Stomach (tissue), 8 donors: ENCODE measurements at regions not wholly inside any gene's neighbourhood (a gene's known extent, or its start where the extent isn't known, plus 50 kb on each side); places are given as distances from the start of the nearest gene placed in this dataset.
"Not testable (repeated sequence)": the region's sequence is repeated elsewhere in the genome, so short reads cannot be mapped to it uniquely, and the experiment has no call there.

Experiments used
- DNase-seq, 2 donors: peaks; one replicate each; pipeline versions ENCODE4 v3.0.0 to v3.0.0-alpha.2; 2013 to 2019
- H3K27ac ChIP-seq, 5 donors: fragments of 200-600 bp in 4 of 5; sonication (generic) in 4 of 5; one replicate each; pipeline ENCODE4 v1.5.1; 2013 to 2019; ENCODE audit warnings: mild to moderate bottlenecking in 1 of 5, moderate library complexity in 1 of 5
- H3K27me3 ChIP-seq, 3 donors: fragments of 200-600 bp; sonication (generic); one replicate each; pipeline ENCODE4 v1.5.1; 2017 to 2019; ENCODE audit warnings: mixed run types in 1 of 3
- H3K36me3 ChIP-seq, 4 donors: fragments of 200-600 bp; sonication (generic); 1 replicate in 3 of 4; 2 replicates in 1 of 4; pipeline ENCODE4 v1.5.1; 2016 to 2019
- H3K4me1 ChIP-seq, 4 donors: fragments of 200-600 bp; sonication (generic); one replicate each; pipeline ENCODE4 v1.5.1; 2016 to 2019
- H3K4me3 ChIP-seq, 4 donors: fragments of 200-600 bp; sonication (generic) in 3 of 4; one replicate each; pipeline ENCODE4 v1.5.1; 2016 to 2019; ENCODE audit warnings: mild to moderate bottlenecking in 1 of 4
- H3K9me3 ChIP-seq, 4 donors: fragments of 200-600 bp; sonication (generic); one replicate each; pipeline ENCODE4 v1.5.1; 2016 to 2019
- CTCF ChIP-seq, 7 experiments: fragments of 450-650 bp in 4 of 7; fragments of 200-600 bp in 3 of 7; sonication (generic) in 3 of 7; IDR thresholded peaks; one replicate each; pipeline ENCODE4 v1.5.1; 2016 to 2019; ENCODE audit warnings: antibody characterized with exemption in 7 of 7, control low read depth in 2 of 7, mild to moderate bottlenecking in 1 of 7
- EP300 ChIP-seq: sonication (generic); formaldehyde crosslinking; IDR thresholded peaks from one replicate; pipeline ENCODE4 v1.6.1; 2017; ENCODE audit warnings: antibody characterized with exemption
- POLR2A ChIP-seq, 4 donors: fragments of 450-650 bp; IDR thresholded peaks; one replicate each; pipeline ENCODE4 v1.6.1; 2016; ENCODE audit warnings: antibody characterized with exemption in 4 of 4, control low read depth in 2 of 4, mild to moderate bottlenecking in 1 of 4, moderate library complexity in 1 of 4
- POLR2AphosphoS5 ChIP-seq, 3 donors: sonication (generic); formaldehyde crosslinking; IDR thresholded peaks; one replicate each; pipeline ENCODE4 v1.6.1; 2016; ENCODE audit warnings: antibody characterized with exemption in 3 of 3
- WGBS, 5 donors: extraction: QIAGEN DNeasy Blood & Tissue Kit in 3 of 5; methylation state at CpG; one replicate each; pipeline versions ENCODE4 v1.1.5 to v1.1.7; 2013 to 2018; 5-methylcytosine and 5-hydroxymethylcytosine counted together
- intact Hi-C: fragments of 100-400 bp; cut with DNase I; formaldehyde crosslinking; loops from one replicate; pipeline ENCODE4 v1.15.1; 2023; ENCODE audit warnings: low total_unique reads
- donor health status: healthy with polysubstance abuse.
- donor health status: Bipolar disorder and iron deficiency.
- donor health status: healthy.

DNA sequence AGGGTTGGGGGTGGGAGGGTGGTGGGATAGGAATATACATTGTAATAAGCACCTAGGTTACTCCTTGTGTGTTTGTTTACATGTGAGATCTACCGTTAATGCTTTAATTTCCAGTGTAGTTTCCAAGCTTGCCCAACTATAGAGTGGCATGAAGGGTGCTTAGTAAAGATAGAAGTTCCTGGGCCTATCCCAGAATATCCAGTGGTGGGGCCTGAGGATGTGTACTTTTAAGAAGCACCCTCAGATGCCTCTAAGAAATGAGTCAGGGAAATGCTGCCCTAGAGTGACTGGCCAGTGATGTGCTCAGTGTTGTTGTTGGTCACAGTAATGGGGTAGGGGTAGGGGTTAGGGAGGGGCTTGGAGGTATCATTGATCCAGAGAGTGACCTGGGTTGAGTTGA is 141.3 kb downstream of the TSEN15 start:
- TF ChIP-seq POLR2AphosphoS5 (IDR thresholded peaks at IDR 0.05), result no peak
- no peak for TF ChIP-seq CTCF (IDR thresholded peaks at IDR 0.05)
- no peak for TF ChIP-seq EP300
- no peak for TF ChIP-seq POLR2A (IDR thresholded peaks at IDR 0.05)
- no peaks in the 10 kb centered on the region for H3K9me3 ChIP-seq
- peaks cover 0 to 23% (median 0%) of the 10 kb centered on the region in 3 donors for H3K27me3 ChIP-seq
- no peak overlapping the region for H3K4me3 ChIP-seq
- DNase-seq, result no peak
- no peak overlapping the region for H3K27ac ChIP-seq
- no peaks in the 10 kb centered on the region for H3K36me3 ChIP-seq
- peaks cover 0 to 12% (median 7%) of the 10 kb centered on the region in 4 donors for H3K4me1 ChIP-seq
- intact Hi-C loops, result no loop called here
- 79 to 100% (median 90%) methylated on average over 1 of the region's 1 CpG for WGBS, 5 donors

GRCh38 chr1:184193451-184193850 is 141.9 kb downstream of the TSEN15 start:
- Histone ChIP-seq H3K27ac (no peak overlapping the region), H3K36me3 (no peaks in the 10 kb centered on the region), H3K9me3 (no peaks in the 10 kb centered on the region), H3K27me3 (peaks cover 0 to 23% (median 0%) of the 10 kb centered on the region in 3 donors), H3K4me3 (no peak overlapping the region), H3K4me1 (peaks cover 0 to 12% (median 7%) of the 10 kb centered on the region in 4 donors)
- DNase-seq, result no peak
- intact Hi-C loops, result no loop called here
- no peak for TF ChIP-seq CTCF (IDR thresholded peaks at IDR 0.05)
- no peak for TF ChIP-seq EP300
- WGBS, 5 donors, result 67 to 100% (median 94%) methylated on average over 1 of the region's 1 CpG

GRCh38 chr1:184194236-184194635 is 142.7 kb downstream of the TSEN15 start:
- no peaks in the 10 kb centered on the region for H3K36me3 ChIP-seq
- no peak overlapping the region for H3K4me3 ChIP-seq
- intact Hi-C loops, result no loop called here
- H3K9me3 ChIP-seq, result no peaks in the 10 kb centered on the region
- H3K27me3 ChIP-seq, result peaks cover 0 to 23% (median 0%) of the 10 kb centered on the region in 3 donors
- no peak overlapping the region for H3K27ac ChIP-seq
- no peak for DNase-seq
- peaks cover 0 to 12% (median 7%) of the 10 kb centered on the region in 4 donors for H3K4me1 ChIP-seq
- 73 to 95% (median 81%) methylated on average over 2 of the region's 2 CpGs for WGBS, 5 donors
- TF ChIP-seq EP300 (no peak), CTCF (IDR thresholded peaks at IDR 0.05) (no peak), POLR2AphosphoS5 (IDR thresholded peaks at IDR 0.05) (no peak), POLR2A (IDR thresholded peaks at IDR 0.05) (no peak)

- intact Hi-C loops, H3K36me3 ChIP-seq, H3K27ac ChIP-seq, H3K4me3 ChIP-seq, H3K9me3 ChIP-seq, DNase-seq: not testable (repeated sequence)
- Histone ChIP-seq H3K27me3 (peaks cover 0 to 23% (median 0%) of the 10 kb centered on the region in 3 donors), H3K4me1 (peaks cover 0 to 11% (median 5%) of the 10 kb centered on the region in 4 donors)
- WGBS, 5 donors, result 76 to 95% (median 91%) methylated on average over 2 of the region's 2 CpGs
Observed at GRCh38 chr1:184195722-184196121, 144.2 kb downstream of the TSEN15 start.

- 86 to 91% (median 90%) methylated on average over 7 of the region's 7 CpGs for WGBS, 5 donors
- TF ChIP-seq EP300 (no peak), POLR2AphosphoS5 (IDR thresholded peaks at IDR 0.05) (no peak), CTCF (IDR thresholded peaks at IDR 0.05) (no peak), POLR2A (IDR thresholded peaks at IDR 0.05) (no peak)
- H3K4me3 ChIP-seq, result no peak overlapping the region
- H3K4me1 ChIP-seq, result no peaks in the 10 kb centered on the region
- DNase-seq, result no peak
- no peaks in the 10 kb centered on the region for H3K9me3 ChIP-seq
- no peaks in the 10 kb centered on the region for H3K36me3 ChIP-seq
- H3K27me3 ChIP-seq, result peaks cover 0 to 7% (median 0%) of the 10 kb centered on the region in 3 donors
- intact Hi-C loops, result no loop called here
- no peak overlapping the region for H3K27ac ChIP-seq
Observed at GRCh38 chr1:184197831-184198230, 146.3 kb downstream of the TSEN15 start.
